ENCODE measurements at regions not wholly inside any gene's neighbourhood (a gene's known extent, or its start where the extent isn't known, plus 50 kb on each side); places are given as distances from the start of the nearest gene placed in this dataset.

GRCh38 chr2:516131-516530 lies 161.1 kb downstream of the TMEM18 start:
- Histone ChIP-seq H3K9me3 (ENCODE audit: control insufficient read depth in 2 of 3, insufficient read depth in 1 of 3, low read length in 3 of 3) (no peaks in the 10 kb centered on the region), H3K4me1 (ENCODE audit: control insufficient read depth in 2 of 3, insufficient read depth in 2 of 3, low read depth in 1 of 3, low read length in 3 of 3) (no peaks in the 10 kb centered on the region), H3K27ac (ENCODE audit: low read depth in 2 of 2, low read length in 2 of 2) (no peak overlapping the region), H3K27me3 (ENCODE audit: control insufficient read depth, insufficient read depth, low read length) (no peaks in the 10 kb centered on the region), H3K9ac (ENCODE audit: low read length in 3 of 3) (no peak overlapping the region), H3K4me3 (ENCODE audit: low read length in 3 of 3) (no peak overlapping the region), H3K36me3 (ENCODE audit: control insufficient read depth in 2 of 3, insufficient read depth in 3 of 3, low read length in 3 of 3) (no peaks in the 10 kb centered on the region)
- FAIRE-seq: no peak
- no peak for DNase-seq
- intact Hi-C loops (cut with DNase I): no loop called here
- no peak for TF ChIP-seq CTCF (IDR thresholded peaks at IDR 0.05; ENCODE audit: borderline replicate concordance, extremely low read depth, insufficient read depth)

GRCh38 chr2:515441-516127 lies 161.6 kb downstream of the TMEM18 start:
- no peaks in the 10 kb centered on the region for H3K4me1 ChIP-seq (ENCODE audit: control insufficient read depth in 2 of 3, insufficient read depth in 2 of 3, low read depth in 1 of 3, low read length in 3 of 3)
- intact Hi-C loops (cut with DNase I): no loop called here
- H3K9me3 ChIP-seq (ENCODE audit: control insufficient read depth in 2 of 3, insufficient read depth in 1 of 3, low read length in 3 of 3): no peaks in the 10 kb centered on the region
- DNase-seq (no peak), FAIRE-seq (no peak)
- TF ChIP-seq CTCF (IDR thresholded peaks at IDR 0.05; ENCODE audit: borderline replicate concordance, extremely low read depth, insufficient read depth): no peak
- no peaks in the 10 kb centered on the region for H3K36me3 ChIP-seq (ENCODE audit: control insufficient read depth in 2 of 3, insufficient read depth in 3 of 3, low read length in 3 of 3)
- no peak overlapping the region for H3K27ac ChIP-seq (ENCODE audit: low read depth in 2 of 2, low read length in 2 of 2)
- H3K27me3 ChIP-seq (ENCODE audit: control insufficient read depth, insufficient read depth, low read length): no peaks in the 10 kb centered on the region
- H3K4me3 ChIP-seq (ENCODE audit: low read length in 3 of 3): no peak overlapping the region
- H3K9ac ChIP-seq (ENCODE audit: low read length in 3 of 3): no peak overlapping the region

GRCh38 chr2:513981-514706 lies 163.1 kb downstream of the TMEM18 start:
- TF ChIP-seq CTCF (IDR thresholded peaks at IDR 0.05; ENCODE audit: borderline replicate concordance, extremely low read depth, insufficient read depth): no peak
- H3K4me1 ChIP-seq (ENCODE audit: control insufficient read depth in 2 of 3, insufficient read depth in 2 of 3, low read depth in 1 of 3, low read length in 3 of 3): no peaks in the 10 kb centered on the region
- DNase-seq (no peak), FAIRE-seq (no peak)
- intact Hi-C loops (cut with DNase I): no loop called here
- H3K36me3 ChIP-seq (ENCODE audit: control insufficient read depth in 2 of 3, insufficient read depth in 3 of 3, low read length in 3 of 3): no peaks in the 10 kb centered on the region
- no peak overlapping the region for H3K9ac ChIP-seq (ENCODE audit: low read length in 3 of 3)
- H3K27me3 ChIP-seq (ENCODE audit: control insufficient read depth, insufficient read depth, low read length): no peaks in the 10 kb centered on the region
- H3K4me3 ChIP-seq (ENCODE audit: low read length in 3 of 3): no peak overlapping the region
- no peak overlapping the region for H3K27ac ChIP-seq (ENCODE audit: low read depth in 2 of 2, low read length in 2 of 2)
- no peaks in the 10 kb centered on the region for H3K9me3 ChIP-seq (ENCODE audit: control insufficient read depth in 2 of 3, insufficient read depth in 1 of 3, low read length in 3 of 3)
